Nephron progenitor cell (in vitro differentiated cells): ENCODE measurements at regions not wholly inside any gene's neighbourhood (a gene's known extent, or its start where the extent isn't known, plus 50 kb on each side); places are given as distances from the start of the nearest gene placed in this dataset.

Experiments used
- DNase-seq: peaks from one replicate; pipeline ENCODE4 v3.0.0; 2021
- H3K27ac Mint-ChIP-seq: 2 replicates; pipeline ENCODE4 v1.8.0; 2021; ENCODE audit warnings: mild to moderate bottlenecking, moderate library complexity, mixed read lengths
- H3K27me3 Mint-ChIP-seq: 2 replicates; pipeline ENCODE4 v1.8.0; 2021; ENCODE audit warnings: mild to moderate bottlenecking, low read depth, mixed read lengths; ENCODE audit not compliant: poor library complexity
- H3K36me3 Mint-ChIP-seq: 2 replicates; pipeline ENCODE4 v1.8.0; 2021; ENCODE audit warnings: low read depth, mixed read lengths
- H3K4me1 Mint-ChIP-seq: 2 replicates; pipeline ENCODE4 v1.8.0; 2021; ENCODE audit warnings: mixed read lengths
- H3K4me3 Mint-ChIP-seq: 2 replicates; pipeline ENCODE4 v1.8.0; 2021; ENCODE audit warnings: mild to moderate bottlenecking, moderate library complexity, mixed read lengths
- H3K9me3 Mint-ChIP-seq: 2 replicates; pipeline ENCODE4 v1.8.0; 2021; ENCODE audit warnings: mild to moderate bottlenecking, moderate library complexity, mixed read lengths
- CTCF ChIP-seq: fragments of 200-600 bp; sonication (generic); IDR thresholded peaks from 2 replicates; pipeline ENCODE4 v1.5.0; 2021; ENCODE audit warnings: antibody characterized with exemption

DNA sequence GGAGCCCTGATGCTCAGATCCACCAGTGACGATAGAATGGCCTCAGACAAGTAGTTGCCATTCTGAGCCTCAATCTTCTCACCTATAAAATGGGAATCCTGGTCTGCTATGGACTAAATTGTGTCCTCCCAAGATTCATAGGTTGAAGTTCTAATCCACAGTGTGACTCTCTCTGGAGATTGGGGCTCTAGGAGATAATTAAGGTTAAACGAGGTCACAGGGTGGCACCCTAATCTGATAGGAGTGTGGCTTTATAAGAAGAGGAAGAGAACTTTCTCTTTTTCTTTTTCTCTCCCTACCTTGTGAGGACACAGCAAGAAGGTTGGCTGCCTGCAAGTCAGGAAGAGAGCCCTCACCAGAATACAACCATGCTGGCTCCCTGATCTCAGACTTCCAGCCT is 214.1 kb downstream of the KATNAL1 start:
- H3K9me3 Mint-ChIP-seq: no peaks in the 10 kb centered on the region
- H3K27me3 Mint-ChIP-seq: peaks cover 3% of the 10 kb centered on the region
- H3K4me3 Mint-ChIP-seq: no peak overlapping the region

GRCh38 chr13:30091691-30092090 is 215.7 kb downstream of the KATNAL1 start:
- H3K9me3 Mint-ChIP-seq: no peaks in the 10 kb centered on the region
- no peak for DNase-seq
- no peak overlapping the region for H3K4me3 Mint-ChIP-seq
- no peaks in the 10 kb centered on the region for H3K36me3 Mint-ChIP-seq
- peaks cover 5% of the 10 kb centered on the region for H3K27me3 Mint-ChIP-seq
- H3K4me1 Mint-ChIP-seq: peaks cover 7% of the 10 kb centered on the region
- TF ChIP-seq CTCF: no peak
- no peak overlapping the region for H3K27ac Mint-ChIP-seq

More for the DNA sequence above, 214.1 kb downstream of the KATNAL1 start:
- Mint-ChIP-seq H3K4me1 (peaks cover 8% of the 10 kb centered on the region), H3K27ac (no peak overlapping the region), H3K36me3 (no peaks in the 10 kb centered on the region)
- no peak for DNase-seq
- TF ChIP-seq CTCF: no peak

DNA sequence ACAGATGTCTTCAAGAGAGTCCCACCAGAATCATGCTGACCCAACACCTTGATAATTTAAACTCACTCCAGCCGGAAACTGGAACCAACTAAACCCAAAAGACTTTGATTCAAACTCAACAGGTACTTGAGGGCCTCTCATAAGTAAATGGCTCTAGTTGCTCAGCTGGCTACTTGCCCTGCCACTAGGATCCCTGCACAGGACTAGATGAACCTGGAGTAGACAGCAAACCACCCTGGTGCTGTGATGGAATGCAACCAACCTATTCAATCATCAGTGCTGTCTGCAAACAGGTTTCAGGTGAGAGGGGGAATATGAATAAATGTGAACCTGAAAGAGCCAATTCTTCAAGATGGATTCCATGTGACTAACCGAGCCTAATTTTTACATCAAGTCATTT is 216.3 kb downstream of the KATNAL1 start:
- Mint-ChIP-seq H3K4me3 (no peak overlapping the region), H3K27ac (no peak overlapping the region), H3K36me3 (no peaks in the 10 kb centered on the region), H3K27me3 (peaks cover 5% of the 10 kb centered on the region), H3K9me3 (peaks cover 5% of the 10 kb centered on the region), H3K4me1 (peaks cover 7% of the 10 kb centered on the region)
- no peak for DNase-seq
- no peak for TF ChIP-seq CTCF

DNA sequence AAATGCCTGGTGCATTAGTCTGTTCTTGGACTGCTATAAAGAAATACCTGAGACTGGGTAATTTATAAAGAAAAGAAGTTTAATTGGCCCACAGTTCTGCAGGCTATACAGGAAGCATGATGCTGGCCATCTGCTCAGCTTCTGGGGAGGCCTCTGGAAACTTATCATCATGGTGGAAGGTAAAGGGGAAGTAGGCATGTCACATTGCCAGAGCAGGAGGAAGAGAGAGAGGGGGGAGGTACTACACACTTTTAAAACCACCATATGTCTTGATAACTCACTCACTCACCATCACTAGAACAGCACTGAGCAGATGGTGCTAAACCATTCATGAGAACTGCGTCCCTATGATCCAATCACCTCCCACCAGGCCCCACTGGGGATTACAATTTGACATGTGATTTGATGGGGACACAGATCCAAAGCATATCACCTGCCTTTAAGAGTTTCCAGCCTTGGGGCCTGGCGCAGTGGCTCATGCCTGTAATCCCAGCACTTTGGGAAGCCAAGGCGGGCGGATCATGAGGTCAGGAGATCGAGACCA is 219.0 kb downstream of the KATNAL1 start:
- H3K4me1 Mint-ChIP-seq: no peaks in the 10 kb centered on the region
- no peak overlapping the region for H3K27ac Mint-ChIP-seq
- DNase-seq: no peak
- no peak overlapping the region for H3K4me3 Mint-ChIP-seq
- peaks cover 26% of the 10 kb centered on the region for H3K9me3 Mint-ChIP-seq
- H3K36me3 Mint-ChIP-seq: no peaks in the 10 kb centered on the region
- H3K27me3 Mint-ChIP-seq: peaks cover 2% of the 10 kb centered on the region
- TF ChIP-seq CTCF: no peak

DNA sequence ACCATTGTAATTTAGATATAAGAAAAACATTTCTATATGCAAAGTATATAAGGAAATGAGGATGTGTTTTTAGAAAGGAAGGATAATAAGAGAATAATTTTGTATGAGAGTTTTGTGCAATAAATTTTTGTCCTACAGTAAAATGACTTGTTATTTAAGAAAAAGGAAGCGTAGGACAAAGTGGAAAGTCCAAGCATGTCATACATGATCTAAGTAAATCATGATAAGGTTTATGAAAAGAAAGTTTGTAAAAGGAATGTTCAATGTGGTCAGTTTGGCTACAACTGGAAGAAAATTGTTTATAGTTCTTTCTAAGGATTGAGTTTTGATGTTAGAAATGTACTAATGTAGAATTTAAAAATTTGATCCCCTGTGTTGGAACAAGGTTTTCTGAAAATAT is 222.3 kb downstream of the KATNAL1 start:
- Mint-ChIP-seq H3K36me3 (no peaks in the 10 kb centered on the region), H3K27me3 (peaks cover 2% of the 10 kb centered on the region), H3K4me1 (no peaks in the 10 kb centered on the region), H3K9me3 (peaks cover 44% of the 10 kb centered on the region), H3K27ac (no peak overlapping the region), H3K4me3 (no peak overlapping the region)
- DNase-seq: no peak
- TF ChIP-seq CTCF: no peak

DNA sequence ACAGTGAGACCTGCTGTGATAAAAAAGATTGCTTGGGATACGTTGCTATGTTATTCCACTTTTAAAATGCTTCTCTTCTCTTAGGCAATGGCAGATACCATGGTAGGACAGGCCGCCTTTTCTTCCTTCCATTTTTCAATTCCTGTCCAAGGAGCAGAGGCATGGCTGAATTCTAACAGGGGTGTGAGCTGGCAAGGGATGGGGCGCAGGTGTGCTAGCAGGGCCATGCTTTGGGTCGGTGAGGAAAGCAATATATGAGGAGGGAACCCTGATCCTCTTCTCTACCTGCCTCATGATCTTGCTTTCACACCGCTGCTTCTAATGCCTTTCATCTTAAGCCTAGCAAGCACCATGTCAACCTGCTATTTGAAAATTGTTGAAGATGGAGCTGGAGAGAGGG is 225.0 kb downstream of the KATNAL1 start:
- Mint-ChIP-seq H3K27ac (no peak overlapping the region), H3K9me3 (peaks cover 45% of the 10 kb centered on the region), H3K4me1 (peaks cover 12% of the 10 kb centered on the region), H3K36me3 (no peaks in the 10 kb centered on the region), H3K4me3 (no peak overlapping the region), H3K27me3 (peaks cover 6% of the 10 kb centered on the region)
- TF ChIP-seq CTCF: no peak
- no peak for DNase-seq
